WERI-Rb-1 (cell line): ENCODE measurements at regions not wholly inside any gene's neighbourhood (a gene's known extent, or its start where the extent isn't known, plus 50 kb on each side); places are given as distances from the start of the nearest gene placed in this dataset.

Experiments used
- DNase-seq: peaks from one replicate; pipeline ENCODE4 v3.0.0-alpha.2; 2020
- H3K27ac ChIP-seq: fragments of 250-450 bp; sonication (Bioruptor Pico); 2 replicates; pipeline ENCODE4 v1.5.1; 2020; ENCODE audit warnings: mild to moderate bottlenecking, moderate library complexity
- H3K27me3 ChIP-seq: fragments of 250-450 bp; sonication (Bioruptor Pico); 2 replicates; pipeline ENCODE4 v1.5.1; 2021; ENCODE audit warnings: mild to moderate bottlenecking, low read depth, moderate library complexity; ENCODE audit not compliant: insufficient read depth, severe bottlenecking
- H3K36me3 ChIP-seq: fragments of 250-450 bp; sonication (Bioruptor Pico); 2 replicates; pipeline ENCODE4 v1.5.1; 2020; ENCODE audit warnings: mild to moderate bottlenecking, moderate library complexity
- H3K4me3 ChIP-seq: 2 replicates; pipeline ENCODE4 v1.5.1; 2011; ENCODE audit warnings: low read depth, mild to moderate bottlenecking, control low read depth, low read length
- H3K9me3 ChIP-seq: fragments of 250-450 bp; sonication (Bioruptor Pico); 2 replicates; pipeline ENCODE4 v1.5.1; 2021; ENCODE audit warnings: mild to moderate bottlenecking, moderate library complexity; ENCODE audit not compliant: severe bottlenecking
- TF ChIP-seq, protein P1 (sequence below): IDR thresholded peaks from 2 replicates; pipeline ENCODE4 v1.5.1; 2011; ENCODE audit warnings: low read depth, mild to moderate bottlenecking, control low read depth, inconsistent platforms, low read length

DNA sequence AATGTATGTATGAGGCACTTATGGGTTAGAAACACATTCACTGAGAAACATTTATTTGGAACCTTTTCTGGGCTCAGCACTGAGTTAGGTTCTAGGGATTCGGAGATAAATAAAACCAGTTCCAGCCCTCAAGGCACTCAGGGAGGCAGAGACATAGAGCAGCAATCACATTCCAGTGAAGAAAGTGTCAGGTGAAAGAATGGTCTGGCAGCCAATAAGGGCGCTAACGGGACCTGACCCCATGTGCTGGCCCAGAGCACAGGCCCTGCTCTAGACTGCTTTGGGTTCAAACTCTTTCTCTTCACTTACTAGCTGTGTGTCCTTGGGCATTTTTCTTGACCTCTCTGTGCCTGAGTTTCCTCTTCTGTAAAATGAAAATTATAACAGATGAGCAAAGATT lies 146.0 kb upstream of the SYT13 start:
- Histone ChIP-seq H3K4me3 (no peak overlapping the region), H3K36me3 (no peaks in the 10 kb centered on the region), H3K27ac (peak overlapping the region; percentile 75), H3K9me3 (no peaks in the 10 kb centered on the region), H3K27me3 (no peaks in the 10 kb centered on the region)
- TF ChIP-seq, protein P1, sequence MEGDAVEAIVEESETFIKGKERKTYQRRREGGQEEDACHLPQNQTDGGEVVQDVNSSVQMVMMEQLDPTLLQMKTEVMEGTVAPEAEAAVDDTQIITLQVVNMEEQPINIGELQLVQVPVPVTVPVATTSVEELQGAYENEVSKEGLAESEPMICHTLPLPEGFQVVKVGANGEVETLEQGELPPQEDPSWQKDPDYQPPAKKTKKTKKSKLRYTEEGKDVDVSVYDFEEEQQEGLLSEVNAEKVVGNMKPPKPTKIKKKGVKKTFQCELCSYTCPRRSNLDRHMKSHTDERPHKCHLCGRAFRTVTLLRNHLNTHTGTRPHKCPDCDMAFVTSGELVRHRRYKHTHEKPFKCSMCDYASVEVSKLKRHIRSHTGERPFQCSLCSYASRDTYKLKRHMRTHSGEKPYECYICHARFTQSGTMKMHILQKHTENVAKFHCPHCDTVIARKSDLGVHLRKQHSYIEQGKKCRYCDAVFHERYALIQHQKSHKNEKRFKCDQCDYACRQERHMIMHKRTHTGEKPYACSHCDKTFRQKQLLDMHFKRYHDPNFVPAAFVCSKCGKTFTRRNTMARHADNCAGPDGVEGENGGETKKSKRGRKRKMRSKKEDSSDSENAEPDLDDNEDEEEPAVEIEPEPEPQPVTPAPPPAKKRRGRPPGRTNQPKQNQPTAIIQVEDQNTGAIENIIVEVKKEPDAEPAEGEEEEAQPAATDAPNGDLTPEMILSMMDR, result no peak
- no peak for DNase-seq

DNA sequence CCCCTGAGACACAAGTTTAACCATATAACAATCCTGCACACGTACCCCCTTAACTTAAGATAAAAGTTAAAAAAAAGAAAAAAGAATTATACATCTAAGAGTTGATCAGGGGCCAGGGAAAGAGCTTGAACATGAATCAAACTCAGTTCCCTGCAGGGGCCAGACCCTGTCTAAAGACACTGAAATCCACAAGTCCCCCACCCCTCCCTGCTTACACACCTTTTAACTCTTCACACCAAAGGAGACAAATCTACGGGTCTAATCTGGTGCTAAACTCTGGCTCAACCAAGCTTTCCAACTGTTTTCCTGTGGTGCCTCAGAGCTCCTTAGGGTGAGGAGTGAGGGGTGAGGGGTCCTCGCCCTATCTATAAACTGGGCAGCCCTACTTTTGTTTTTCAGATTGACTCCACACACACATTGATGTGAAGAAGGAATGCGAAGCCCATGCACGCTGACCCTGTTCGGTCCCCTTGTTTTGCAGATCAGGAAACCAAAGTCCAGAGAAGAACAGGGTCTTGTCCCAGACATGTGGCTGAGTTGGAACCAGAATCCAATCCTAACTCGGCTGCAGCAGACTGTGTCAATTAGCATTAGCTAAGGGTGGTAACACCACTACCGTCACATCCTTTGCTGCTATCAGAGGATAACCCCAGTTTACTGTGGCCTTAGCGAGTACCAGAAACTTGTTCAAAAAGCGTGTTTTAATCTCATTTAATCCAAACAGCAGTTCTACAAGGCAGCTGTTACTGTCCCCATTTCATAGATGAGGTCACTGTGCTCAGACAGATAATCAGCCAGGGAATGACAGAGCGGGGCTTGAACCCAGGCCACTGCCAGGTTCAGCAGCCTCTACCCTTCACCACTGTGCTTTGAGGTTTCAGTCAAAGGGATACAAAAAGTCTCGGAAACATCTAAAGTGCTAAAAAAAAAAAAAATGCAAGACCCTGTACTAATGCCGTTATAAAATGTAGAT lies 145.2 kb upstream of the SYT13 start:
- Histone ChIP-seq H3K4me3 (no peak overlapping the region), H3K27ac (peak overlapping the region; percentile 75), H3K36me3 (no peaks in the 10 kb centered on the region), H3K27me3 (no peaks in the 10 kb centered on the region), H3K9me3 (no peaks in the 10 kb centered on the region)
- TF ChIP-seq, protein P1, result no peak
- peak; percentile 38 for DNase-seq

DNA sequence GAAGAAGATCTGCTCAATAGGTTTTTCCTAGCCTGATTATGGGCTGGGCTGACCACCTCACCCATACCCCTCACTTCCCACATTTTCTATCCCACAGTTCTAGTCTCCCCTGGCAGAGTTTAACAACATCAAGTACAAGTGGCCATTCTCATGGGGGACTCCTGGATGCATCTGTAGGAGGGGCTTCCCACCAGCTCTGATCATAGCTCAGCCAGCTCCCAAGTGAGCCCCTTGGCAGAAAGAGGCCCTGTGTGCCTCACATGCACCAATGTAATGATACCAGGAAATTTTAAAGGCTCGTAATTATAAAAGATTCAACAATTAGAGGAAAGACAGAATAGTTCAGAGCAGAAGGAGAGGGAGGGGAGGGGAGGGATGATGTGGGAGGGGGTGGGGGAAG lies 144.2 kb upstream of the SYT13 start:
- Histone ChIP-seq H3K9me3 (no peaks in the 10 kb centered on the region), H3K27ac (peak overlapping the region; percentile 68), H3K27me3 (no peaks in the 10 kb centered on the region), H3K36me3 (no peaks in the 10 kb centered on the region), H3K4me3 (no peak overlapping the region)
- TF ChIP-seq, protein P1, result no peak
- no peak for DNase-seq

DNA sequence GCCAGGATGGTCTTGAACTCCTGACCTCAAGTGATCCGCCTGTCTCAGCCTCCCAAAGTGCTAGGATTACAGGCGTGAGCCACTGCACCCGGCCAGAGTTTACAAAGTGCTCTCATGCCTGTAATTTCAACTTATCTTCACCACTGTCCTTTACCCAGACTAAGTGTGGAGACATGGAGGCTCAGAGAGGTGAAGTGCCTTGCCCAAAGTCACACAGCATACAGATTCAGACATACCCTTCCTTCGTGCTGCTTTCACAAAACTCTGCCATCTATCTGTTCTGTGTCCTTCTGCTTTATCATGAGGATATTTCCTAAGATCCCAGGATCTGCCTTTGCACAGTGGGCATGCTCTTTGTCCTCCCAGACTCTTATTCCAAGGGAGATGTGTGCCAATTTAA lies 143.6 kb upstream of the SYT13 start:
- H3K9me3 ChIP-seq, result no peaks in the 10 kb centered on the region
- DNase-seq, result no peak
- TF ChIP-seq, protein P1, result no peak
- H3K27me3 ChIP-seq, result no peaks in the 10 kb centered on the region
- H3K27ac ChIP-seq, result no peak overlapping the region
- no peak overlapping the region for H3K4me3 ChIP-seq
- no peaks in the 10 kb centered on the region for H3K36me3 ChIP-seq

DNA sequence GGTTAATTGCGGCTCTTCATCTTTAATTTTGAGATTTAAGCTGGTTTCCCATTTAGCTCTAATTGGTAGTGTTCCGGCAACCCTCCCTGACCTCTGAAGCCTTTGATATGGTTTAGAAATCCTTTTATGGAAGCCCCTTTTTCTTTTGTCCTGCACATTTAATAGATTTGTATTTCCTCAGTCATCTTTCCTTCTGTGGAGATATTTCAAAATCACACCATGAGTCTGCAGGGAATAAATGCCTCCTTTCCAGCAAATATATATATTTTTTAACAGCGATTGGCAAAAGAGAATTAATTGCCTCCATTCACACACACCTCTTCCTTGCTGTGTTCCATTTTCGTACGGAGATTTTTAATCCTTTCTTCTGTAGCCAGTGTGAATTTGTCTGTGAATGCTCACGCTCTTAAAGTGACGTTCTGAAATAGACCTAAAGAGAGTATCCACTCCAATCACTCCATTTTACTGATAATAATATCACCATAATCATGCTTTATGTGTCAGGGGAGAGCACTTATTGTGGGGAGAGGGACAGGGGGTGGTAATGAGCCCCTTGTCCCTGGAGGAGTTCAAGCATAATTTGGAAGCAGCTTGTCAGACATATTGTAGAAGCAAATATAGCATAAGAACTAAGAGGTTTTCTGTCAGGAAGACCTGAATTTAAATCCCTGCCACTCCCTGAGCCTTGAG lies 142.5 kb upstream of the SYT13 start:
- H3K36me3 ChIP-seq, result no peaks in the 10 kb centered on the region
- peak overlapping the region; percentile 16; the same call in 1 of the 2 replicates for H3K27ac ChIP-seq
- TF ChIP-seq, protein P1, result no peak
- no peaks in the 10 kb centered on the region for H3K27me3 ChIP-seq
- no peaks in the 10 kb centered on the region for H3K9me3 ChIP-seq
- H3K4me3 ChIP-seq, result no peak overlapping the region
- no peak for DNase-seq
